GM04504 (cell line): ENCODE measurements at regions not wholly inside any gene's neighbourhood (a gene's known extent, or its start where the extent isn't known, plus 50 kb on each side); places are given as distances from the start of the nearest gene placed in this dataset.

Experiments used
- DNase-seq: peaks from one replicate; pipeline ENCODE4 v3.0.0-alpha.2; 2012; ENCODE audit warnings: low read depth

DNA sequence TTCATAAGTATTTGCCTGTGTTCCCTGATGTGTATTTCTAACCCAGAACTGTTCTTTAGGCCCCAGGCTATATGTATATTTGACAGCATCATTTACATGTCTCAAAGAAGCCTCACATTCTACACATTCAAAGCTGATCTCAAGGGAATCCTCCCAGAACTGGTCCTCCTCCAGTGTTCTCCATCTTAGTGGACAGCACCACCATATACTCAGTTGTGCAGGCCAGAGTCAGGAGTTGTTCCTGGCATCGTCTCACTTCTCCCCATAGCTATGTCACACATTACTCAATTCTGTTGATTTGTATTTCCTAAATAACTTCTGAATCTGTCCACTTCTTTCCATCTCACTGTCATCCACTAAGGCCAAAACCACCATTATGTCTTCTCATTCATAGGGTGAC lies 82.8 kb upstream of the TRPC3 start:
- no peak for DNase-seq

DNA sequence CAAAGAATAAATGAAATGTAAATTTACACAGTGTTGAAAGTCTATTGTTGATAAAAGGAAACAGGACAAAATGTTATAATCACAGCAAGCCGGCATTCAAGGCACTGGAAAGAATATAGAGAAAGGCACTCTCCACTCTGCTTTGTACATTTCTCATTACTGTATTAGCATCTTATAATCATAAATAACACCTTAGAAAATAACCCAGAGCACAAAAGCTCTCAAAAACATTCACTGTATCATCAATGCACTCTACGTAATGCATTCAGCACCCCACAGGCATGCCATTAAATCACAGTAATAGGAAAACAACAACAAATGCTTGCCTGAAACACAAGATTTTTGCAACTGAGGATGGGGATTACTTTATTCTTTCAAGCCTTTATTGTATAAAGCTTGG lies 75.3 kb upstream of the TRPC3 start:
- no peak for DNase-seq

GRCh38 chr4:122017296-122017695 lies 65.4 kb upstream of the TRPC3 start:
- DNase-seq: no peak

DNA sequence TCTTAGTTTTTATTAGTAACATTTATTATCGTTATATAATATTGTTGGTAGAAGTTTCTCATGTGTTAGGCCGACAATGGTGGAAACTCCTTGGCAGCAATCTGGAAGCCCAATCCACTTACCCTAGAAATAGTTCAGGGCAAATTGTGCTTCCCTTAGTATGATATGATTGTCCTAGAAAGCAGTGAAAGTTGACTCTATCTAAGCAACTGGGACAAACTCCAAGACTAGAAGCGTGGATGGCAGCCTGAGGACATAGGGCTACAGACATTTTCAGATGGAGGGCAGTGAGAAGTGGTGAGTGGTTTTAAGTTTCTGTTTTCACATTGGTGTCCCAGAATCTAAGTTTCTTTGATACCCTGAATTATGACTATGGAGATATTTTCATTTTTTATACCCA lies 63.3 kb upstream of the TRPC3 start:
- no peak for DNase-seq

DNA sequence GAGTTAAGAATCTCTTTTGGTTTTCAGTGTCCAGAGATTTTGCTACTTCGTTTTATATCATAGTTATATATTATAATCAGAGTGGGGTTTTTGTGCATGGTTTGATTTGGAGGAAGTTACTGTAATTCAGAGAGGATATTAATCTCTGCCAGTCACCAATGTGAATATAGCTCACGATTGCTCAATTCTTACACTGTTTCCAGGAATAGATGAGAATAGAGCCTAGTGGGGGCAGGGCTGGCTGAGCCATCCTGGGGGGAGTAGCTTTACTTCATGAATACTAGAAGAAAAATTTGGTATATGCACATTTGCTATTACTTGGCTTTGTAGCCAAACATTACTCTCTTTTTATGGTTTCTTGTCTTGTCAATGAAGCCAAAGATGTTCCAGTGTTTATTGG lies 60.9 kb upstream of the TRPC3 start:
- peak; percentile 59 for DNase-seq

DNA sequence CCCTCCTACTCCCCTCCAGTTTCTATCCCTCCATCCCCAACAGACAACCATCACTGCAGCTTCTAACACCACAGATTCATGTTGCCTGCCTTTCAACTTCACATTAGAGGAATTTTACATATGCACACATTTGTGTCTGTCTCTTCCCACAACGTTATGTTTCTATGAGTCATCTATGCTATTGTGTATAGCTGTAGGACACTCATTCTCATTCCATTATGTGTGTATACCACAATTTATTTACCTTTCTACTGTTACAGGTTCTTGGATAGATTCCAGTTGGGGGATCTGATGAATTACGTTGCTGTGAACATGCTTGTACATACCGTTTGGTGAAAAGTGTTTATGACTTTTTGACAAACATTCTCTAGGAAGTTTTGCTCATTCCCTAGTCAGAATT lies 58.8 kb upstream of the TRPC3 start:
- DNase-seq: no peak

GRCh38 chr4:122009524-122009923 lies 57.7 kb upstream of the TRPC3 start:
- no peak for DNase-seq

DNA sequence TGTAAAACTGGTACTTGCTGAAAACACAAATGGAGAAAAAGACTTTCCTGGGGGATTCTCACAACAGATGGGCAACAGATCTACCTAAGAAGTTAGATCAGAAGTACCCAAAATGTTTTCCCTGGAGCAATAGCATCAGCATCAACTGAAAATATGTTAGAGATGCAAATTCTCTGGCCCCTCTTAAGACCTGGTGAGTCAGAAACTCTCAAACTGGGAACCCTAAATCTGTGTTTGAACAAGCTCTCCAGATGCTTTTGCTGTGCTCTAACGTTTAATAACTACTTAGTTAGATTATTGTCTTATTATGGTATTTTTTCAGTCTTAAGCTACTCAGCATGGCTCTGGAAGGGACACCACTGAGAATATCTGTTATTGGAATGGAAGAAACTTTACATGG lies 55.2 kb upstream of the TRPC3 start:
- no peak for DNase-seq

DNA sequence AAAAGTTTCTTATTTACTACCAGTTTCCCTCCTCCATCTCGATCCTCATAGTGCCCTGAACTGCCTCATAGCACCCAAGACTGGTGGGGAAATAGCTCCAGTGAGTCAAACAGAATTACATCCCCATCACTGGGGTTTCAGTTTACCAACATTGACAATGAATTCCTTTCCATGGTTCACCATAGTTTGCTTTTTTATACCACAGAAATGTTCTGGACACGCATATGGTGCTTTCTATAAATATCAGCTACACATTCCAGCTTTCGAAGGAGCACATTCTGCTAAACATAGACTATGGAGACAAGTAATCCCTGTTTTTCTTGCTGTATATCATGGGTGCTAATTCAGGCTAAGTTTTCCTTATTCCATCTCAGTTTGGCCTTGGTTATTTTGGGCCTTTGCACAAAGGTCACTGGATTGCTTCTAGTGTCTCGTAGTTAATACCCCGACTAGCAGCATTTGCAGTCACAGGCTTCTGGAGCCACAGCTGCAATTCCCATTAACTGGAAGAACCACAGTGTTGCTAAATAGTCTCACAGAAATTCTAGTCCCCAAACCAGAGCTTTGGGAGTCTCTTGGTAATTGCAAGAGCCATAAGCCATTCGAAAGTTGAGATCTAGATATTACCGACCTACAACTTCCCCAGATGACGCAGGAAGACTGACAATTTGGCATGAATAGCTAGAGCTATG lies 53.4 kb upstream of the TRPC3 start:
- DNase-seq: no peak

DNA sequence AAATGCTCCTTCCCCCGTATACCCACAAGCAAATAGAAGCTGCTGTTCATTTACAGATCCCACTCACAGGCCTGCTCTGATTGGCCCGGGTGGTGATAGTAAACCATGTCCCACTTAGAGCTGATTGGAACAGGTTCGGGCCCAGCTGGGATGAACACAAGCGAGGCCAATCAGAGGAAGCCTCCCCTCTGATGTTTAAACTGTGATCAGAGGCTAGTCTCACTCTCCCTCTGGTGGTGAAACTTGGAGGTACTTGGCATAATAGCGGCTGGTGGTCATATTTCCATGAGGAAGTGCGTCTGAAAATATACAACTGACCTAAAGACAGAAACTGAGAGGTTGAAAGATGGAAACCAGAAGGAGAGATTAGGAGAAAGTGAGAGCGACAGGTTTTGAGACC lies 51.5 kb upstream of the TRPC3 start:
- DNase-seq: no peak
